ENCODE measurements at regions not wholly inside any gene's neighbourhood (a gene's known extent, or its start where the extent isn't known, plus 50 kb on each side); places are given as distances from the start of the nearest gene placed in this dataset.

- WGBS (ENCODE audit: missing lambda C conversion rate): 27% methylated on average over 12 of the region's 15 CpGs
- Histone ChIP-seq H3K4me2 (no peak overlapping the region), H3K9me3 (no peaks in the 10 kb centered on the region), H3K4me3 (no peak overlapping the region), H3K27ac (no peak overlapping the region), H3K4me1 (no peaks in the 10 kb centered on the region)
- DNase-seq (ENCODE audit: low read depth in 1 of 2, low spot score in 1 of 2): no peak
- FAIRE-seq: no peak
- ChIA-PET CTCF (no interaction called here), POLR2A (no interaction called here)
- ATAC-seq: no peak
- TF ChIP-seq CBX2 (IDR thresholded peaks at IDR 0.05; ENCODE audit: borderline replicate concordance, low read depth) (no peak), HOXB13 (CRISPR knock-in tag; IDR thresholded peaks at IDR 0.05; ENCODE audit: low read depth) (no peak), ESRRA (IDR thresholded peaks at IDR 0.05; ENCODE audit: borderline replicate concordance, low read length) (no peak), HEYL (CRISPR knock-in tag; IDR thresholded peaks at IDR 0.05) (no peak), CHD2 (IDR thresholded peaks at IDR 0.05; ENCODE audit: low read length, partially characterized antibody) (no peak), ZSCAN20 (CRISPR knock-in tag; IDR thresholded peaks at IDR 0.05) (no peak), ELK1 (IDR thresholded peaks at IDR 0.05; ENCODE audit: low read depth, low read length) (no peak), ZFP36 (IDR thresholded peaks at IDR 0.05; ENCODE audit: borderline replicate concordance, partially characterized antibody) (no peak), KDM1A (IDR thresholded peaks at IDR 0.05; ENCODE audit: low read depth) (no peak), BHLHE40 (IDR thresholded peaks at IDR 0.05; ENCODE audit: low read depth, low read length) (no peak), HDAC2 (IDR thresholded peaks at IDR 0.05) (no peak)
- TF ChIP-seq, protein P1, sequence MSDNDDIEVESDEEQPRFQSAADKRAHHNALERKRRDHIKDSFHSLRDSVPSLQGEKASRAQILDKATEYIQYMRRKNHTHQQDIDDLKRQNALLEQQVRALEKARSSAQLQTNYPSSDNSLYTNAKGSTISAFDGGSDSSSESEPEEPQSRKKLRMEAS (IDR thresholded peaks at IDR 0.05): no peak
- TF ChIP-seq, protein P2, sequence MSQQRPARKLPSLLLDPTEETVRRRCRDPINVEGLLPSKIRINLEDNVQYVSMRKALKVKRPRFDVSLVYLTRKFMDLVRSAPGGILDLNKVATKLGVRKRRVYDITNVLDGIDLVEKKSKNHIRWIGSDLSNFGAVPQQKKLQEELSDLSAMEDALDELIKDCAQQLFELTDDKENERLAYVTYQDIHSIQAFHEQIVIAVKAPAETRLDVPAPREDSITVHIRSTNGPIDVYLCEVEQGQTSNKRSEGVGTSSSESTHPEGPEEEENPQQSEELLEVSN (IDR thresholded peaks at IDR 0.05; ENCODE audit: borderline replicate concordance, low read depth): no peak
- TF ChIP-seq, protein P3, sequence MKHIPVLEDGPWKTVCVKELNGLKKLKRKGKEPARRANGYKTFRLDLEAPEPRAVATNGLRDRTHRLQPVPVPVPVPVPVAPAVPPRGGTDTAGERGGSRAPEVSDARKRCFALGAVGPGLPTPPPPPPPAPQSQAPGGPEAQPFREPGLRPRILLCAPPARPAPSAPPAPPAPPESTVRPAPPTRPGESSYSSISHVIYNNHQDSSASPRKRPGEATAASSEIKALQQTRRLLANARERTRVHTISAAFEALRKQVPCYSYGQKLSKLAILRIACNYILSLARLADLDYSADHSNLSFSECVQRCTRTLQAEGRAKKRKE (CRISPR knock-in tag; IDR thresholded peaks at IDR 0.05; ENCODE audit: low read depth): no peak
These were observed 102.7 kb upstream of the TTC34 start for GRCh38 chr1:2904191-2904590.

DNA sequence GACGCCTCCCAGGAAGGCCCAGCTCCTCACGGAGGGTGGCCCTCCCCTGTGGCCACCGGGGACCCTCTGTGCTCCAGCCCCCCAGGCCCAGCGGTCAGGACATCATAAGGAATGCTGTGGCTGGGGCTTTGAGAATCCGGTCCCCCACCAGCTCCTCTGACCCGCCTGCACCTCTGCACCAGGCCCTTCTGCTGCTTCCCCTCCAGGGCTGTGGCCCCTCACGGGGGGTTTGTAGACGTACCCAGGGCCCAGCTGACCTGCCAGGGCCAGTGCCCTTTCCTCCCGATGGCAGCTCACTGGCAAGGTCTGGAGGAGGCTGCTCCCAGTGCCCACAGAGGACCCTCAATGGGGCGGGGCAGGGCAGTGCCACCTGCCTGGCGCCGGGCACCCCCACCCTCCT is 103.9 kb upstream of the TTC34 start:
- CTCF ChIA-PET: no interaction called here

GRCh38 chr1:2906085-2906484 is 104.6 kb upstream of the TTC34 start:
- Histone ChIP-seq H3K4me3 (no peak overlapping the region), H3K9me3 (no peaks in the 10 kb centered on the region), H3K27ac (no peak overlapping the region), H3K4me2 (no peak overlapping the region), H3K4me1 (no peaks in the 10 kb centered on the region)
- FAIRE-seq: no peak
- no peak for ATAC-seq
- 3% methylated on average over 5 of the region's 20 CpGs for WGBS (ENCODE audit: missing lambda C conversion rate)
- no peak for DNase-seq (ENCODE audit: low read depth in 1 of 2, low spot score in 1 of 2)
- POLR2A ChIA-PET: no interaction called here
- CTCF ChIA-PET: no interaction called here
- TF ChIP-seq REST (IDR thresholded peaks at IDR 0.05) (no peak), BCL3 (IDR thresholded peaks at IDR 0.05) (no peak), CHD4 (IDR thresholded peaks at IDR 0.05; ENCODE audit: borderline replicate concordance) (no peak), POLR2AphosphoS2 (conservative IDR thresholded peaks at IDR 0.05; ENCODE audit: low read length) (no peak), HES2 (IDR thresholded peaks at IDR 0.05) (no peak), RAD21 (conservative IDR thresholded peaks at IDR 0.05 in 1 of 2, IDR thresholded peaks at IDR 0.05 in 1 of 2) (no peak), FOSL2 (IDR thresholded peaks at IDR 0.05) (no peak), FOSL2 (CRISPR knock-in tag; IDR thresholded peaks at IDR 0.05) (no peak), RNF2 (IDR thresholded peaks at IDR 0.05; ENCODE audit: borderline replicate concordance, low read depth) (no peak), MAZ (IDR thresholded peaks at IDR 0.05; ENCODE audit: borderline replicate concordance, low read depth, low read length) (no peak)
- TF ChIP-seq, protein P1 (IDR thresholded peaks at IDR 0.05): no peak

More for the DNA sequence above, 103.9 kb upstream of the TTC34 start:
- no CpG with 5 or more reads among the region's 12 CpGs for WGBS (ENCODE audit: missing lambda C conversion rate)
- POLR2A ChIA-PET: no interaction called here
- ATAC-seq (no peak), DNase-seq (ENCODE audit: low read depth in 1 of 2, low spot score in 1 of 2) (no peak), FAIRE-seq (no peak)
- Histone ChIP-seq H3K9me3 (no peaks in the 10 kb centered on the region), H3K27ac (no peak overlapping the region), H3K4me2 (no peak overlapping the region), H3K4me3 (no peak overlapping the region), H3K4me1 (no peaks in the 10 kb centered on the region)
- TF ChIP-seq HOXA7 (CRISPR knock-in tag; IDR thresholded peaks at IDR 0.05): no peak
- no peak for TF ChIP-seq TFCP2L1 (CRISPR knock-in tag; IDR thresholded peaks at IDR 0.05)
- no peak for TF ChIP-seq CHD2 (IDR thresholded peaks at IDR 0.05; ENCODE audit: low read length, partially characterized antibody)
- no peak for TF ChIP-seq HOXB5 (CRISPR knock-in tag; IDR thresholded peaks at IDR 0.05)
- no peak for TF ChIP-seq KDM5A (IDR thresholded peaks at IDR 0.05)

Measured in A549 (cell line).